HS-5 (cell line): ENCODE measurements at regions not wholly inside any gene's neighbourhood (a gene's known extent, or its start where the extent isn't known, plus 50 kb on each side); places are given as distances from the start of the nearest gene placed in this dataset.
A peak's percentile ranks its signal among the peaks of the same experiment; 100 is the strongest.
"Not testable (repeated sequence)": the region's sequence is repeated elsewhere in the genome, so short reads cannot be mapped to it uniquely, and the experiment has no call there.

Source experiments
- DNase-seq: peaks from one replicate; pipeline ENCODE4 v3.0.0-alpha.2; 2012; ENCODE audit warnings: low read depth

- no peak for DNase-seq
Measured at GRCh38 chr18:1848716-1849115, 722.6 kb downstream of the METTL4 start.

GRCh38 chr18:1849386-1849785 lies 721.9 kb downstream of the METTL4 start:
- no peak for DNase-seq

- not testable (repeated sequence) for DNase-seq
Measured at GRCh38 chr18:1857281-1857680, 714.0 kb downstream of the METTL4 start.

- DNase-seq: no peak
Measured at GRCh38 chr18:1861473-1861872, 709.8 kb downstream of the METTL4 start.

- no peak for DNase-seq
Measured at GRCh38 chr18:1865869-1866268, 705.4 kb downstream of the METTL4 start.

GRCh38 chr18:1872274-1872673 lies 699.0 kb downstream of the METTL4 start:
- DNase-seq: no peak

- no peak for DNase-seq
Measured at GRCh38 chr18:1875219-1875618, 696.1 kb downstream of the METTL4 start.

GRCh38 chr18:1884623-1885022 lies 686.7 kb downstream of the METTL4 start:
- DNase-seq: no peak

GRCh38 chr18:1891641-1892040 lies 679.7 kb downstream of the METTL4 start:
- no peak for DNase-seq

GRCh38 chr18:1892191-1892590 lies 679.1 kb downstream of the METTL4 start:
- no peak for DNase-seq

- DNase-seq: no peak
Measured at GRCh38 chr18:1895456-1896185, 675.7 kb downstream of the METTL4 start.

- DNase-seq: no peak
Measured at GRCh38 chr18:1906421-1906820, 664.9 kb downstream of the METTL4 start.

GRCh38 chr18:1907470-1908206 lies 663.7 kb downstream of the METTL4 start:
- no peak for DNase-seq

- no peak for DNase-seq
Measured at GRCh38 chr18:1914489-1914888, 656.8 kb downstream of the METTL4 start.

- DNase-seq: peak; percentile 2
Measured at GRCh38 chr18:1916869-1917523, 654.3 kb downstream of the METTL4 start.

GRCh38 chr18:1917569-1917968 lies 653.7 kb downstream of the METTL4 start:
- DNase-seq: no peak

GRCh38 chr18:1922066-1922465 lies 649.2 kb downstream of the METTL4 start:
- no peak for DNase-seq

GRCh38 chr18:1928711-1929110 lies 642.6 kb downstream of the METTL4 start:
- no peak for DNase-seq

GRCh38 chr18:1929720-1930119 lies 641.6 kb downstream of the METTL4 start:
- no peak for DNase-seq

- no peak for DNase-seq
Measured at GRCh38 chr18:1930291-1931270, 640.7 kb downstream of the METTL4 start.

- DNase-seq: no peak
Measured at GRCh38 chr18:1952486-1952885, 618.8 kb downstream of the METTL4 start.
